ENCODE measurements at regions not wholly inside any gene's neighbourhood (a gene's known extent, or its start where the extent isn't known, plus 50 kb on each side); places are given as distances from the start of the nearest gene placed in this dataset.

GRCh38 chr5:160940725-160941124 lies 88.7 kb upstream of the ATP10B start:
- no peak for DNase-seq

GRCh38 chr5:160938532-160938931 lies 86.5 kb upstream of the ATP10B start:
- DNase-seq, result no peak

- DNase-seq, result no peak
Observed at GRCh38 chr5:160937570-160937969, 85.6 kb upstream of the ATP10B start.

GRCh38 chr5:160935776-160936175 lies 83.8 kb upstream of the ATP10B start:
- DNase-seq, result no peak

- no peak for DNase-seq
Observed at GRCh38 chr5:160931283-160931682, 79.3 kb upstream of the ATP10B start.

DNA sequence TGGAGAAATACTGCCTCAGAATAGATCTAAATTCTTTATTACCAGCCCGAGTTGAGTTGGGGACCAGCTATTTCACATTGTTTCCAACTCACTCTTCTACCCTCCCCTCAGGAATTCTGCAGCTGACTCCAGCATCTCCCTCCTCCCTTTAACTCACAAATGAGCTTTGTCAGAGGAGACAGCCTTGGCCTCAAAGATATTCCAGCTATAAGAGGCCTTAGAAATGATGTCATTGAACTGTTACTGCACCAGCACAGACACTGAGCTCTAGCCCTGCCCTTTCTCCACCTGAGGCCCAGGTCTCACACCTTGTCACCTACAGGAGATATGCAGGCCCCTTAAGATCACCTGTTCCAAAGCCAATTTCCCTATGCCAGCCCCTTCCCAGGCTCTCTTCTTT lies 78.4 kb upstream of the ATP10B start:
- DNase-seq, result no peak

DNA sequence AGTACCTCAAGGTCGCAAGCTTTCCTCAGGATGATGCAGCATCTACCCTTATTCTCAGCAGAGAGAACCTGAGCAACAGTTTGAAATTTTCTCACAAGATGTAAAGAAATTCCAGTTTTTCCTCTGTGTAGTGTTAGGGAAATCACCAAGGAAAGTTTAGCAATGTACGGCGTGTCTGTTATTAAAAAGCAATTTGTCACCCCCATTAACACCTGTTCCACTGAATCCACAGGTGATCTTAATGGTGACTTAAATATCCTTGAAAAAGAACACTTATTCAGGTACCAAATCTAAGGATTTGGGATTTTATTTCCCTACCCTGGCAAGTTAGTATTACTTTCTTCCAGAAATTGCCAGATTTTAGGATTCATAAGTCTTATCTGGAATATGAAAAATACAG lies 77.9 kb upstream of the ATP10B start:
- DNase-seq, result no peak

- DNase-seq, result no peak
Observed at GRCh38 chr5:160929360-160929759, 77.3 kb upstream of the ATP10B start.

GRCh38 chr5:160926428-160926827 lies 74.4 kb upstream of the ATP10B start:
- no peak for DNase-seq

GRCh38 chr5:160925281-160925680 lies 73.3 kb upstream of the ATP10B start:
- DNase-seq, result no peak

DNA sequence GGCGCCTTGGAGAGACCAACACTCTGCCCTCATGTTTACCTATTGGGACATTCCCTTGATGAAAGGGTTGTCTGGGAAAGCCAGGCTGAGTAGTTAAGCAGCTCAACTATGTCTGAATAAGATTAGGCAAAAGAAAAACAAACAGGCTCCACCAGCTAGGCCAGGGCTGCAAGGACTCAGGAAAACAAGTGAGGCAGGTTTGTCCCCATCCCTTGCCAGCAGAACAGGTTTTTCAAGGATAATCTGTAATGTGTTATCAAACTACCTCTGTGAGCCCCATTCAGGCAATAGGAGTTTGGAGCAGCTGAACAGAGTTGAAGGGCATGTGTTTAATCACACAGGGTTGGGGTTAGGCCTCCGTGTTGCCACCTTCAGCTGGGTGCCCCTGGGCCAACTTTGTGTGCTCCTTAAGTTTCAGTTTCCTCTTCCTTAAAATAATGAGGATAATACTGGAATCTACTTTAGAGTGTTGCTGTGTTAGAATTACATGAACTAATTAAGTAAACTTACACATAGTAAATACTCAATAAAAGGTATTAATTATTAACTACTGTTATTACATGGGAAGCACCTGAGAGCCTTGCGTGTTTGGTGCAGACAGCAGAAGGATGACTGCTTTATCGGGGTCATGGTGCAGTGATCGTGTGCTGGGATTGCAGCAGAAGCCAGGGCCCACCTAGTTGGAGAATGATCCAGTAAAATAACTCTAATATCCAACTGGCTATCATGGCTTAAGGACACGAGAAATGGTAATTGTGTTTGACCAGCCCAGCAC lies 72.1 kb upstream of the ATP10B start:
- no peak for DNase-seq

- DNase-seq, result no peak
Observed at GRCh38 chr5:160923411-160923810, 71.4 kb upstream of the ATP10B start.

DNA sequence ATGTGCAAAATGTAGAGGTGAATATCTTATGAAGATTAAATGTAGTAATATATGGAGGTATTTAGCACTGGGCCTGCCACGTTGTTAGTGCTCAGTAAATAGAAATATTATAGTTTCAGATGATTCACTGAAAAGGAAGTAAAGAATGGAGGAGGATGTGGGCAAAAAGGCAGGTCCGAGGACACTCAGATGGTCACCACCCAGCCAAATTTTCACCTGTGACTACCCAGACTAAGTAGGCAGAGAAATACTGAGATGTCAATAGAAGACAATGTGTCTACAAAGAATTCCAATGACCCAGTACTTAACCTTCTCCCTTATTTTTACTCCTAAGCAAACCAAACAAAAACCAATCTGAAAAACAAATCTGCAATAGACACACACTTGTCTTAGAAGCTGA lies 70.3 kb upstream of the ATP10B start:
- DNase-seq, result no peak

DNA sequence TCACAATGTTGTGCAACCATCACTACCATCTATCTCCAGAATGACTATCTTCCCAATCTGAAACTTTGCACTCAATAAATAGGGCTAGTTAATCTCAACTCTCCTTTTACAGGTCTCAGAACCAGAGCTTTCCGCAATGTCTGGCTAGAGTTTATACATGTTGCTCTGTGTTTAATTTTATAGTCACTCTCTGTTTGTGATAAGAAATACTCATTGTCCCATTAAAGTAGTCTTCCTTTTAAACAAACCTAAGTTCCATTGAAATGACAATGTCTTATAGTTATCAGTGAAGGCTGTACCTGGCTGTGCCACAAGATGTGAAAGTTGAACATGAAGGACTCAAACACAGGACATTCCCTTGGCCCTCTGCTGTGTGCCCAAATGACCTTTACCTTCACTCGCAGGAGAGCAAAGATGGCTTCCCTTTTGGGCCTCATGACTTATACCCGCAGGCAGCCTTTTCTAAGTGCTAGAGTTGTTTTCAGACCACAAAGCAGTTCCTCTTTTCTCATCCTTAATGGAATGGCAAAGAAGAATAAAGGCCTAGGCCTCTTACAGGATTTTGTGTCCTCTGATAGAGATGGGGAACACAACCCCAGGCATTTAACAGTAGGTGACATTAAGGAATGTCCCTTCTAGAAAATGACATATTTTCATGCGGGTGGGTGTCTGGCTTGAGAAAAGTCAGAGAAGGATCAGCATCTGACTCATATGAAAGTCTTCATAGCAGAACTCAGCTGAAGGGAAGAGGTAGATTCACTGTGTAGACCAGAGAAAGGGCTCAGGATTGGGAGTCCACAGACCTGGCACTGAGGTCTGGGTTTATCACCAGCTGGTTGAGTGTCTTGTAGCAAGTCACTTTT lies 69.6 kb upstream of the ATP10B start:
- DNase-seq, result no peak

GRCh38 chr5:160919626-160920025 lies 67.6 kb upstream of the ATP10B start:
- DNase-seq, result no peak

GRCh38 chr5:160918386-160918785 lies 66.4 kb upstream of the ATP10B start:
- no peak for DNase-seq

DNA sequence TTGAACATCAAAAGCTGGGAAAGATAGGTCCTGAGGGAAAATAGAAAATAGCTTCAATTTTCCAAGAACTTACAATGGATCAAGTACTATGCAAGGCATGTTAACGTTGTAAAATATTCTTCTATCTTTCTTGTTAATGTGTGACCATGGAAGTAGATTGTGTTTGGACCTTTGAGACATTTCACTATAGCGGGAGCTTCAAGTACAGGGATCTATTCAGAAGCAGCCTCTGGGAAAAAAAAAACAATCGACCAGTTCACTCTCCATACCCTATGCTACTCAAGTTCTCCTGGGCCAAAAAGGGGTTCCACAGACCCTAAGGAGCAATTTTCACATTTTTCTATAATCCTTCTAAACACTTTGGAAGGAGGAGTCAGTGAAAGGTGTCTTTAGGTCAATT lies 54.1 kb upstream of the ATP10B start:
- no peak for DNase-seq

DNA sequence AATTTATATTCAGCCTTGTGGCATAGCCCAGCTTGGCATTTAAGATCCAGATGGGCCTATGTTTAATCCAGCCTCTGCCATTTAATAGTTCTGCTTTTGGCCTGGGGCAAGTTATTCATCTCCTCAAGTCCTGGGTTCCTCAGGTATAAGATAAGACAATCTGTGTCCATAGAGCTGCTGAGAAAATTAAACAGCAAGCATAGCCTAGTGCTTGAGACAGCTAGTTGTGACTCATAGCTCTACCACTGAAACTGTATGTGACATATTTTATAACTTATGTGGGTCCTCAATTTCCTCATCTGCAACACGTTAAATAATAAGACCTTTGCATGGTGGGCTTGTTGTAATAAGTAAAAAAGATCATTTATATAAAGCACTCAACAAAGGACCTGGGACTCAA lies 53.3 kb upstream of the ATP10B start:
- no peak for DNase-seq

- DNase-seq, result no peak
Observed at GRCh38 chr5:160904591-160904990, 52.6 kb upstream of the ATP10B start.

GRCh38 chr5:160903551-160903950 lies 51.5 kb upstream of the ATP10B start:
- DNase-seq, result no peak

GRCh38 chr5:160903076-160903475 lies 51.1 kb upstream of the ATP10B start:
- no peak for DNase-seq
